ENCODE measurements at regions not wholly inside any gene's neighbourhood (a gene's known extent, or its start where the extent isn't known, plus 50 kb on each side); places are given as distances from the start of the nearest gene placed in this dataset.

DNA sequence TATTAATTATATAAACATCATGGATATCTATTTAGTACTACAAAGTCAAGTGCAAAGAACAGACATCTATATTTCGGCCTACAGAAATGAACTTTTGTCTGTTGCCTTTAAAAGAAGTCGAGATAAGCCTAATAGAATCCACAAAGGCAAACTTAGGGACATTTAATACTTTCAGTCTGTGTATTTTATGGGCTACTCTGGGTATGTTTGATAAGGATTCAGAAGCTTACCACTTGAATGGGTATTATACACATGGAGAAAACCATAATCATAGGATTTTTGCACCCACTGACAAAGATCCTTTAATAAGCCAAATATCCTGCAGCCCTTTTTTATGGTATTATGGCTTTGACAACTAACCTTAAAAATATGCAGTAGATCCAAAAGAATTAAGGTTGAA is 224.8 kb downstream of the LMO4 start:
- Histone ChIP-seq H3K27me3 (ENCODE audit: control insufficient read depth, insufficient read depth, low read length, poor library complexity, severe bottlenecking) (no peaks in the 10 kb centered on the region), H3K27ac (ENCODE audit: low read depth, low read length) (no peak overlapping the region), H3K4me3 (ENCODE audit: low read length) (no peak overlapping the region), H3K9ac (ENCODE audit: extremely low read depth, low read length, poor library complexity, severe bottlenecking) (no peak overlapping the region), H3K36me3 (ENCODE audit: control insufficient read depth, insufficient read depth, low read length) (no peaks in the 10 kb centered on the region), H3K9me3 (ENCODE audit: control insufficient read depth, low read length) (no peaks in the 10 kb centered on the region), H3K4me1 (ENCODE audit: control insufficient read depth, insufficient read depth, low read length) (no peaks in the 10 kb centered on the region)
- Mint-ChIP-seq H3K4me3 (no peak overlapping the region), H3K27ac (no peak overlapping the region), H3K36me3 (ENCODE audit: low read depth) (no peaks in the 10 kb centered on the region), H3K27me3 (ENCODE audit: insufficient read depth) (no peaks in the 10 kb centered on the region), H3K4me1 (no peaks in the 10 kb centered on the region), H3K9me3 (no peaks in the 10 kb centered on the region)
- 93% methylated on average over 2 of the region's 2 CpGs; no CpG with 5 or more reads in 1 of the 2 experiments for WGBS, 2 experiments (ENCODE audit: insufficient coverage in 1 of 2, insufficient read length in 1 of 2)
- TF ChIP-seq, protein P1, sequence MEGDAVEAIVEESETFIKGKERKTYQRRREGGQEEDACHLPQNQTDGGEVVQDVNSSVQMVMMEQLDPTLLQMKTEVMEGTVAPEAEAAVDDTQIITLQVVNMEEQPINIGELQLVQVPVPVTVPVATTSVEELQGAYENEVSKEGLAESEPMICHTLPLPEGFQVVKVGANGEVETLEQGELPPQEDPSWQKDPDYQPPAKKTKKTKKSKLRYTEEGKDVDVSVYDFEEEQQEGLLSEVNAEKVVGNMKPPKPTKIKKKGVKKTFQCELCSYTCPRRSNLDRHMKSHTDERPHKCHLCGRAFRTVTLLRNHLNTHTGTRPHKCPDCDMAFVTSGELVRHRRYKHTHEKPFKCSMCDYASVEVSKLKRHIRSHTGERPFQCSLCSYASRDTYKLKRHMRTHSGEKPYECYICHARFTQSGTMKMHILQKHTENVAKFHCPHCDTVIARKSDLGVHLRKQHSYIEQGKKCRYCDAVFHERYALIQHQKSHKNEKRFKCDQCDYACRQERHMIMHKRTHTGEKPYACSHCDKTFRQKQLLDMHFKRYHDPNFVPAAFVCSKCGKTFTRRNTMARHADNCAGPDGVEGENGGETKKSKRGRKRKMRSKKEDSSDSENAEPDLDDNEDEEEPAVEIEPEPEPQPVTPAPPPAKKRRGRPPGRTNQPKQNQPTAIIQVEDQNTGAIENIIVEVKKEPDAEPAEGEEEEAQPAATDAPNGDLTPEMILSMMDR (conservative IDR thresholded peaks at IDR 0.05): no peak
- no peak for DNase-seq

GRCh38 chr1:87555366-87555765 is 226.7 kb downstream of the LMO4 start:
- H3K4me1 ChIP-seq (ENCODE audit: control insufficient read depth, insufficient read depth, low read length): no peaks in the 10 kb centered on the region
- DNase-seq: no peak
- Mint-ChIP-seq H3K4me1 (no peaks in the 10 kb centered on the region), H3K27me3 (ENCODE audit: insufficient read depth) (no peaks in the 10 kb centered on the region), H3K27ac (no peak overlapping the region), H3K36me3 (ENCODE audit: low read depth) (no peaks in the 10 kb centered on the region), H3K9me3 (no peaks in the 10 kb centered on the region), H3K4me3 (no peak overlapping the region)
- no peak overlapping the region for H3K4me3 ChIP-seq (ENCODE audit: low read length)
- H3K9me3 ChIP-seq (ENCODE audit: control insufficient read depth, low read length): no peaks in the 10 kb centered on the region
- TF ChIP-seq, protein P1 (conservative IDR thresholded peaks at IDR 0.05): no peak
- H3K9ac ChIP-seq (ENCODE audit: extremely low read depth, low read length, poor library complexity, severe bottlenecking): no peak overlapping the region
- no peaks in the 10 kb centered on the region for H3K27me3 ChIP-seq (ENCODE audit: control insufficient read depth, insufficient read depth, low read length, poor library complexity, severe bottlenecking)
- WGBS, 2 experiments (ENCODE audit: insufficient coverage in 1 of 2, insufficient read length in 1 of 2): 92% methylated on average over 1 of the region's 1 CpG; no CpG with 5 or more reads in 1 of the 2 experiments
- H3K36me3 ChIP-seq (ENCODE audit: control insufficient read depth, insufficient read depth, low read length): no peaks in the 10 kb centered on the region
- H3K27ac ChIP-seq (ENCODE audit: low read depth, low read length): no peak overlapping the region

GRCh38 chr1:87556326-87556725 is 227.6 kb downstream of the LMO4 start:
- no peak overlapping the region for H3K9ac ChIP-seq (ENCODE audit: extremely low read depth, low read length, poor library complexity, severe bottlenecking)
- H3K27me3 Mint-ChIP-seq (ENCODE audit: insufficient read depth): no peaks in the 10 kb centered on the region
- H3K4me3 ChIP-seq (ENCODE audit: low read length): no peak overlapping the region
- H3K27me3 ChIP-seq (ENCODE audit: control insufficient read depth, insufficient read depth, low read length, poor library complexity, severe bottlenecking): no peaks in the 10 kb centered on the region
- no peaks in the 10 kb centered on the region for H3K4me1 ChIP-seq (ENCODE audit: control insufficient read depth, insufficient read depth, low read length)
- no peaks in the 10 kb centered on the region for H3K36me3 ChIP-seq (ENCODE audit: control insufficient read depth, insufficient read depth, low read length)
- TF ChIP-seq, protein P1 (conservative IDR thresholded peaks at IDR 0.05): no peak
- no peak overlapping the region for H3K4me3 Mint-ChIP-seq
- no peaks in the 10 kb centered on the region for H3K9me3 Mint-ChIP-seq
- H3K27ac Mint-ChIP-seq: no peak overlapping the region
- no peak for DNase-seq
- H3K4me1 Mint-ChIP-seq: no peaks in the 10 kb centered on the region
- WGBS, 2 experiments (ENCODE audit: insufficient coverage in 1 of 2, insufficient read length in 1 of 2): 93% methylated on average over 3 of the region's 3 CpGs
- H3K9me3 ChIP-seq (ENCODE audit: control insufficient read depth, low read length): no peaks in the 10 kb centered on the region
- no peaks in the 10 kb centered on the region for H3K36me3 Mint-ChIP-seq (ENCODE audit: low read depth)
- no peak overlapping the region for H3K27ac ChIP-seq (ENCODE audit: low read depth, low read length)
